ENCODE measurements at regions not wholly inside any gene's neighbourhood (a gene's known extent, or its start where the extent isn't known, plus 50 kb on each side); places are given as distances from the start of the nearest gene placed in this dataset.

DNA sequence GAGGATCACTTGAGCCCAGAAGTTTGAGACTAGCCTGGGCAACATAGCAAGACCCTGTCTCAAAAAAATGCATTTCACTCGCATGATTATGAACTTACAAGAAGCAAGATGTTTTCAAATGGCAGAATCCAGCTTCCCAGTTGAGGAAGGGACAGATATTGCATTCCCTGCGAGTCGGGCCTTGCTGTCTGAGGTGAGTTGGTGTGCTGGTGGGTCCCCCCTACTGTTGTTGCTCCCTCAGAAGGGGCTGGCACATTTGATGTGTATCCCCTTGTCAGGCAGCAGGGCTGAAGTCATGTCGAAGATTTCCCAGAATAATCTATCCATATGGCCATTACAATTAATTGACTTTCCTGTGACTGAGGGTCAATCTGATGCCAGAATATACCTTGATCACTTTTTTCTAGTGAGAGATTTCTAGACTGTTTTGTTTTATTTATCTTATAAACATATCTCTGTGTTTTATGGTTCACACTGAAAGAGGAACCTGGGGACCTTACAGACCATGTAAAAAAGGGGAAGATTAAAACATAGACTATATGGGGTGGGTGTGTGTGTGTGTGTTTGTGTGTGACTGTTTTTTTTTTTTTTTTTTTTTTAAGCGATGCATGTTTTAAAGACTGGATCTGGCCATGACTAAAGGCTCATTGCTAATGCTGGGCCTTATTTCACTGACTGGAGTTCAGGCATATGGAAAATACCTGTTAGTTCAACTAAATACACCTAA, 112.1 kb upstream of the MRPS22 start:
- TF ChIP-seq TAF1 (IDR thresholded peaks at IDR 0.05; ENCODE audit: borderline replicate concordance, insufficient read depth, low read length) (no peak), REST (IDR thresholded peaks at IDR 0.05; ENCODE audit: insufficient read depth in 1 of 2, low read depth in 2 of 2, low read length in 2 of 2) (no peak), POLR2AphosphoS5 (IDR thresholded peaks at IDR 0.05; ENCODE audit: low read depth, low read length) (no peak), SIN3A (IDR thresholded peaks at IDR 0.05; ENCODE audit: borderline replicate concordance, insufficient read depth, low read length) (no peak), FOXP2 (optimal IDR thresholded peaks at IDR 0.05; ENCODE audit: borderline replicate concordance, extremely low read depth, extremely low read length, insufficient read depth) (no peak)
